ENCODE measurements at regions not wholly inside any gene's neighbourhood (a gene's known extent, or its start where the extent isn't known, plus 50 kb on each side); places are given as distances from the start of the nearest gene placed in this dataset.

DNA sequence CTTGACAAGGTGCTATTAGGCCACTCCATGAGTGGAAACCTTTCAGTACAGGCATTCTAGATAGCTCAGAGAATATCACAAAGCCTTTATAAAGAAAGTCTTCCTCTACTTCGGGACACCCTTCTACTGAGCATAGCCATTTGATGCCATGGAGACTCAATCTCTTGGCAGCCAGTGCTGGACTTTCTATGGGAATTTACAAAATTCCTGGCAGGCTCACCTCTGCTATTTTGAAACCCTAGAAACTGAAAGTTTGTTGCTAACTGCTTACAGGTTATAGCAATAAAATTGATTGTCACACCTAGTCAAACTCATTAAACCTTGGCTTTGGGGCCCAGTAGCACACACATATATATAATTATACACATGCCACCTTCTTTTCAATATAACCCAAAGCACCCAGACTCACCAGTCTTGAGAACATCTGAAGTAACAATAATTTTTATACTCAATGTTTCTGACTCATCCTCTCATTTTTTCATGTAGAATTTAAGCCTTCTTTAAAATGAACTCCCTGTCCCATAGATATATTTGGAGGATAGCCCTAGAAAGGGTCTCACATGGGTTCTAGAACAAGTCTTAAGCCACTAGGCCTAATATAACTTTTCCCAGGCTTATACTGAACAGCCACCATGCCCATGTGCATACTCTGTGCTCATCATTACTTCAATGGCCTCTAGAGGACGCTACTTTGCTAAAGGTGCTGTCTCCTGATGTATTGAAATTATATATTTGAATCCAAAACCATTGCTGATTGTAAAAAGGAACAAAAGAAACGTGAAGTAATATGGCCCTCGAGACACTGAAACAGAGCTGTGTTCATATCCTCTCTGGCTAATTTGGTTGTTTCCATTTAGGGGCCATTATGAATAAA is 368.1 kb upstream of the MARCKS start:
- TF ChIP-seq CTCF (IDR thresholded peaks at IDR 0.05) = no peak
- TF ChIP-seq, protein P1, sequence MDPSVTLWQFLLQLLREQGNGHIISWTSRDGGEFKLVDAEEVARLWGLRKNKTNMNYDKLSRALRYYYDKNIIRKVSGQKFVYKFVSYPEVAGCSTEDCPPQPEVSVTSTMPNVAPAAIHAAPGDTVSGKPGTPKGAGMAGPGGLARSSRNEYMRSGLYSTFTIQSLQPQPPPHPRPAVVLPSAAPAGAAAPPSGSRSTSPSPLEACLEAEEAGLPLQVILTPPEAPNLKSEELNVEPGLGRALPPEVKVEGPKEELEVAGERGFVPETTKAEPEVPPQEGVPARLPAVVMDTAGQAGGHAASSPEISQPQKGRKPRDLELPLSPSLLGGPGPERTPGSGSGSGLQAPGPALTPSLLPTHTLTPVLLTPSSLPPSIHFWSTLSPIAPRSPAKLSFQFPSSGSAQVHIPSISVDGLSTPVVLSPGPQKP (IDR thresholded peaks at IDR 0.05; ENCODE audit: low read depth, low read length) = no peak

Data from A549 (cell line).